ENCODE measurements at regions not wholly inside any gene's neighbourhood (a gene's known extent, or its start where the extent isn't known, plus 50 kb on each side); places are given as distances from the start of the nearest gene placed in this dataset.

GRCh38 chr5:96189028-96189826, 227.6 kb upstream of the ELL2 start:
- no peak for TF ChIP-seq CTCF (IDR thresholded peaks at IDR 0.05)
- TF ChIP-seq POLR2A (IDR thresholded peaks at IDR 0.05): no peak
